ENCODE measurements at regions not wholly inside any gene's neighbourhood (a gene's known extent, or its start where the extent isn't known, plus 50 kb on each side); places are given as distances from the start of the nearest gene placed in this dataset.

GRCh38 chr22:48254311-48254873, 1491.9 kb downstream of the TBC1D22A start (continued):
- TF ChIP-seq POU6F1 (CRISPR knock-in tag; IDR thresholded peaks at IDR 0.05; ENCODE audit: borderline replicate concordance, low read depth), result no peak
- TF ChIP-seq PPARA (CRISPR knock-in tag; IDR thresholded peaks at IDR 0.05; ENCODE audit: borderline replicate concordance), result no peak
- TF ChIP-seq OSR1 (CRISPR knock-in tag; IDR thresholded peaks at IDR 0.05), result no peak
- TF ChIP-seq ZC3H10 (CRISPR knock-in tag; IDR thresholded peaks at IDR 0.05), result no peak
- no peak for TF ChIP-seq TCF4 (CRISPR knock-in tag; IDR thresholded peaks at IDR 0.05; ENCODE audit: borderline replicate concordance)

GRCh38 chr22:48253573-48253972, 1491.1 kb downstream of the TBC1D22A start:
- no peak for ATAC-seq
- TF ChIP-seq SNAI2 (CRISPR knock-in tag; IDR thresholded peaks at IDR 0.05) (no peak), RARB (CRISPR knock-in tag; IDR thresholded peaks at IDR 0.05) (no peak), ISL1 (CRISPR knock-in tag; IDR thresholded peaks at IDR 0.05) (no peak), OSR1 (CRISPR knock-in tag; IDR thresholded peaks at IDR 0.05) (no peak), ZFP3 (CRISPR knock-in tag; IDR thresholded peaks at IDR 0.05) (no peak), CSRNP3 (CRISPR knock-in tag; IDR thresholded peaks at IDR 0.05) (no peak), ZC3H10 (CRISPR knock-in tag; IDR thresholded peaks at IDR 0.05) (no peak), BACH2 (CRISPR knock-in tag; IDR thresholded peaks at IDR 0.05; ENCODE audit: borderline replicate concordance) (no peak), ZFP30 (CRISPR knock-in tag; IDR thresholded peaks at IDR 0.05) (no peak), PPARA (CRISPR knock-in tag; IDR thresholded peaks at IDR 0.05; ENCODE audit: borderline replicate concordance) (no peak), TCF4 (CRISPR knock-in tag; IDR thresholded peaks at IDR 0.05; ENCODE audit: borderline replicate concordance) (no peak), TOX (CRISPR knock-in tag; IDR thresholded peaks at IDR 0.05; ENCODE audit: borderline replicate concordance) (no peak), ZNF8 (CRISPR knock-in tag; IDR thresholded peaks at IDR 0.05) (no peak), ESRRG (CRISPR knock-in tag; IDR thresholded peaks at IDR 0.05) (no peak), ZNF565 (CRISPR knock-in tag; conservative IDR thresholded peaks at IDR 0.05; ENCODE audit: low read depth) (no peak), ARNTL (CRISPR knock-in tag; IDR thresholded peaks at IDR 0.05; ENCODE audit: borderline replicate concordance, low read depth) (no peak), PATZ1 (CRISPR knock-in tag; IDR thresholded peaks at IDR 0.05; ENCODE audit: borderline replicate concordance) (no peak), GLIS3 (CRISPR knock-in tag; IDR thresholded peaks at IDR 0.05) (no peak), POU6F1 (CRISPR knock-in tag; IDR thresholded peaks at IDR 0.05; ENCODE audit: borderline replicate concordance, low read depth) (no peak), ZNF70 (CRISPR knock-in tag; IDR thresholded peaks at IDR 0.05) (no peak)

GRCh38 chr22:48253136-48253535, 1490.7 kb downstream of the TBC1D22A start:
- ATAC-seq, result no peak
- TF ChIP-seq BACH2 (CRISPR knock-in tag; IDR thresholded peaks at IDR 0.05; ENCODE audit: borderline replicate concordance), result no peak
- TF ChIP-seq PATZ1 (CRISPR knock-in tag; IDR thresholded peaks at IDR 0.05; ENCODE audit: borderline replicate concordance), result no peak
- TF ChIP-seq CSDC2 (CRISPR knock-in tag; IDR thresholded peaks at IDR 0.05), result no peak
- no peak for TF ChIP-seq RARB (CRISPR knock-in tag; IDR thresholded peaks at IDR 0.05)

All from SK-N-SH treated with all-trans-retinoic acid at 6 μM for 48 hours (cell line).